NCI-H2029 treated with DMSO at 0.1 percent for 48 hours (cell line): ENCODE measurements at regions not wholly inside any gene's neighbourhood (a gene's known extent, or its start where the extent isn't known, plus 50 kb on each side); places are given as distances from the start of the nearest gene placed in this dataset.
"Not testable (repeated sequence)": the region's sequence is repeated elsewhere in the genome, so short reads cannot be mapped to it uniquely, and the experiment has no call there.

Experiments used
- DNase-seq: peaks from one replicate; lab custom pipeline; 2025; lab: John Stamatoyannopoulos, UW

GRCh38 chr15:24311692-24312091 lies 363.9 kb upstream of the NPAP1 start:
- not testable (repeated sequence) for DNase-seq

DNA sequence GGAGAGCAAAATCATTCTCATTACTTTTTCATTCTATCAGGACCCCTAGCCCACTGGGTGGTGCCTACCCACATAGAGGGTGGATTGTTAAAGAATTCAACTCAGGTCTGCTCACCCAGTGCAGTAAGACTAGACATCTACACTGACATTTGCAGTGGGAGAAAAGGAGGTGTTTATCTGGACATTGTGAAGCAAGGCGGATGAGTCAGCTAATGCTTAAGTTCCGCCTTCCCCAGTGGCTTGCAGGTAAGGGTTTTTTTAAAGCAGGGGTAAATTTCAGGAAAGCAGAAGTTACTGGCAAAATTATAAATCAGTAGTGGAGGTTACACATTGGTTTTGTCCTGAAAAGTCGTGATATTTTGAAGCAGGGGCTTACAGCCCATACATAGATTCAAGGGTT lies 359.2 kb upstream of the NPAP1 start:
- not testable (repeated sequence) for DNase-seq

DNA sequence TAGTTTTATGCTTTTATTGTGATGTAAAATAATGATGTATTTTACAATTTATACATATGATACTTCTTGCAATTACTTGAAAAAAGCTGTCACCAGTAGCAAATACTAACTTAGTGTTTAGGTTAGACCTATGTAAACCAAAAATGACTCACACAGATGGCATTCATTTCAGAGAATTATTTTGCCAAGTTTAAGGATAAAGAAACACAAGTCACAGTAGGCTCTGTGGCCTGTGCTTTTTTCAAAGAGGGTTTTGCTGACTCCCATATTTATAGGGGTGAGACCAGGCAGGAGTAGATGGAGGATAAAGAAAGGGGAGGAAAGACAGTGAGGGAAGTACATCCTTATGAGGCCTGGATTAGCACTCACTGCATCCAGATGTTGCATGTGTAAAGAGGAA lies 356.6 kb upstream of the NPAP1 start:
- no peak for DNase-seq

DNA sequence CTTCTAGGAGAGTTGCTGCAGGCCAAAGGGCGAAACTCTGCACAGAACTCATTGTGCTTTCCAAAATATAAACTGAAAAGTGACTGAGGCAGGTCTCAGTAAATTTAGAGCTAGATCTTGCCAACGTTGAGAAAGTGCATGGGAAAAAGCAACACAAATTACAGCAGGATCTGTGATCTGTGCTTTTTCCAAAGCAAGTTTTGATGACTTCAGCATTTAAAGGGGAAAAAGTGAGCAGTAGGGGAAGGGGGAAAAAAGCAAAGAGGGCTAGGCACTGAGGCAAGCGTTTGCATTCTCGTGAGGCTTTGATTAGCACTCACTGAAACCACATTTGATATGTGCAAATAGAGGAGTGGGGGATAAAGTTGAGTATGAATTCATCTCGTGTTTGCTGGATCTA lies 351.5 kb upstream of the NPAP1 start:
- DNase-seq = not testable (repeated sequence)

DNA sequence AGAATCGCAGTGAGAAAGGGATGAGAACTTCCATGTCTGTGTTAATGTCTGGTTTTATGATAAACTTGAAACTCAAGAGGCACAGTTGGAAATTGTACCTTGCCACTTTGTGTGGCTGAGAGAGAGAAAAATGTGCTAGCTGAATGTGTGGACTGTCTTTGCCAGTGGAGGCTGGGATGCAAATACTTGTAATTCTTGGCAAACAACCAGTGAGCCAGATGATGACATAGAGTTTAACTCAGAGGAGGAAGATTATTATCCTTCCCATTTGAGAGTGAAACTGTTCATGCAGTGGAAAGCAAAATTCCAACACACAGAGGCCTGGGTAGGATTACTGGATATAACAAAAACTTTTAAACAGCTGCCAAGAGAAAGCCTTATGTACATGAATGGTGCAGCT lies 349.1 kb upstream of the NPAP1 start:
- not testable (repeated sequence) for DNase-seq

DNA sequence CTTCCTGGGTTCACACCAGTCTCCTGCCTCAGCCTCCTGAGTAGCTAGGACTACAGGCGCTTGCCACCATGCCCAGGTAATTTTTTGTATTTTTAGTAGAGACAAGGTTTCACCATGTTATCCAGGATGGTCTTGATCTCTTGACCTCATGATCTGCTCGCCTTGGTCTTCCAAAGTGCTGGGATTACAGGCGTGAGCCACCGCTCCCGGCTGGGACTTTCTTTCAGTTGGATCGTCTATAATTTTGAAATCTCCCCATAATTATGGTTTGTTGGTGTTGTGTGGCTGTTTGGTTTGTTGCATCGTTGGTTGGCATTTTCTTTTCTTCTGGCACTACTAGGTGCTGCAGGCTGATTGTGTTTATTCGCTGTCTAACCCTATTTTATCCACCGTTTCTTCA lies 343.6 kb upstream of the NPAP1 start:
- DNase-seq = not testable (repeated sequence)

DNA sequence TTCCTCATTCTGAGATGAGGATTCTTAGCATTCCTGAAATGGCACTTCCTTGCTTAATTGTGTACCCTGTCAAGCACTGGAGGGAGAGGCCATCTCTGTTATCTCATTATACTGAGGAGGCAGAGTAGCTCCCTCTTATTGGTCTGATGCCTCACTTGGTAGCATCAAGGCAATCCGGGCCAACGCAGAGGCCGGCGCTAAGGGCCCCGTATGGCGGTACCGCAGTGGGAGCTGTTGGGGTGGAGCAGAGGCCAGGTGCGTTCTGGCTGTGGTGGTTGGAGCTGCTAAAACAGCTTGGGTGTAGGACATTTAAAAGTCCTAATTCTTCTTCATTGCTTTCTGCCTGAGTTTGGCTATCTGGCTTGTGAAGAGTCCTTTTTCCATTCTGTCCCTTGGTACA lies 333.7 kb upstream of the NPAP1 start:
- DNase-seq = not testable (repeated sequence)

- not testable (repeated sequence) for DNase-seq
Measured at GRCh38 chr15:24352777-24353176, 322.8 kb upstream of the NPAP1 start.

GRCh38 chr15:24381103-24381502 lies 294.5 kb upstream of the NPAP1 start:
- DNase-seq = not testable (repeated sequence)

GRCh38 chr15:24385258-24385657 lies 290.3 kb upstream of the NPAP1 start:
- DNase-seq = not testable (repeated sequence)

- no peak for DNase-seq
Measured at GRCh38 chr15:24394303-24394702, 281.3 kb upstream of the NPAP1 start.

GRCh38 chr15:24412649-24413048 lies 262.9 kb upstream of the NPAP1 start:
- not testable (repeated sequence) for DNase-seq

GRCh38 chr15:24426286-24427054 lies 249.1 kb upstream of the NPAP1 start:
- not testable (repeated sequence) for DNase-seq

- DNase-seq = not testable (repeated sequence)
Measured at GRCh38 chr15:24427055-24427400, 248.5 kb upstream of the NPAP1 start.

DNA sequence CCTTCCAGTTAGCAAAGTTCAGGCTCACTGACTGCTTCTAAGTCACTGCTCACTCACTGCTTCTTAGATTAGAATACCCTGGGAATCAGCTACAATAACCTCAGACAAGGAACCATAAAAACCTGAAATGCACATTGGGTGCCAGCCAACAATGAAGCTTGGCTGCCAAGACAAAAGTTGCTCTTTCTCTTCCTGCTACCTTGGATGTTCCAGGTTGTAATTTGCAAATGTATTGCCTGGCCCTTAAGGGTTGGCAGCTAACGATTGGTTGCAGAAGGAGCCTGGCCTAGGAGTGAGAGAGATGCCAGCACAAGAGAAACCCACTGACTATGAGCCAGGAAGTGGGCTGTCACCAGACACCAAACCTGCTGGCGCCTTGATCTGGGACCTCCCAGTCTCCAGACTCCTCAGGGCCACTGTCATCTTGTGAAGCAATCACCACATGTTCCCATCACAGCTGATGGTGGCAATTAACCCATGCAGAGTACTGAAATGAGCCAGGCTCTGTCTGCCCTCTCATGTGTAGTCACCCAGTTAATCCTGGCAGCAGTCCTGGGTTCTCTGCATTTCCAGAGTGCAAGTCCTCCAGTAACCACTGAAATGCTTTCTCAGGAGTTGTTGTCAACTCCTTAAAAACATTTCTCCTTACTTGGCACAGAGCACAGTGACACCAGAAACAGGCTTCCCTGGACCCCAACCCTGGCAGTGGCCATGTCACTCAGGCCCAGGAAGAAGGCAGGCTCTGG lies 240.3 kb upstream of the NPAP1 start:
- DNase-seq = not testable (repeated sequence)

GRCh38 chr15:24437270-24437669 lies 238.3 kb upstream of the NPAP1 start:
- DNase-seq = not testable (repeated sequence)

GRCh38 chr15:24437735-24438134 lies 237.8 kb upstream of the NPAP1 start:
- not testable (repeated sequence) for DNase-seq

DNA sequence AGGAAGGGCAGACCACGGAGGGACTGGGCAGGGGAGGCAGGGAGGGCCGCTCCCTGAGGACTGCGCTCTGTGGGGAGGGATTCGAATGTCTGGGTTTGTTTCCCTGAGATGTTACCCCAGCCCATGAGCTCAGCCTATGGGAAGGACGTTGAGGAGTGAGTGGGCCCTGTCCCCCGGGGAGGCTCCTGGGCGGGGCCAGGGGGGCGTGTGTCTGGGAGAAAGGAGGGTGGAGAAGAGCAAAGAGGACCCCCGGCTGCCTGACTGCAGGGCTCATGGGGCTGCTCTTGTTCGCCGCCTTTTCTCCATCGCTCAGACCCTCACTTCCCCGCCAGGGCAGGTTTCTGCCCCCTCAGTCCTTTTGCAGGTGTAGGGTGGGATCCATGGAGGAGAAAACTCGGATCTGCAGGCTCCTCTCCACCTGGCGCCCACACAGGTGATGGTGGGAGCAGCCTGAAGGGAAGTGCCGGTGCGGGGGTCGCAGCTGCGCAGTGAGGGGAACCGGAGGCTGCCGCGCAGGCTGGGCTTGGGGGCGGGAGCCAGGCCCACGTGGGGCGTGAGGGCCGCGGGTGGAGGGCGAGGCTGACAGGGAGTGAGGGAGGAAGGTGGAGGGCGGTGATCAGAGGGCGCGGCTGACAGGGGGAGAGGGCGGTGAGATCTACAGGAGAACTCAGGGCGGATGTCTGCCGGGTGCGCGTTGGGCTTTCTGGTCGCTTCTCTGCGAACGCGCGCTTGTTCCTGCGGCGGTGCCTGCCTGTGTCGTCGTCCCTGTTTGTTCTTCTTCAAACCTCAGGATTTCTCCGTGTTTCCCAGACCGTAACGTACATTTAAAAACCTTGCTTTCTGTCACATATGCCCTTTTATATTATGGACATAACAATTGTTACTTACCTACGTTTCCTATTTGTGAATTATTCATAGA lies 198.2 kb upstream of the NPAP1 start:
- not testable (repeated sequence) for DNase-seq

- not testable (repeated sequence) for DNase-seq
Measured at GRCh38 chr15:24485885-24486567, 189.5 kb upstream of the NPAP1 start.

DNA sequence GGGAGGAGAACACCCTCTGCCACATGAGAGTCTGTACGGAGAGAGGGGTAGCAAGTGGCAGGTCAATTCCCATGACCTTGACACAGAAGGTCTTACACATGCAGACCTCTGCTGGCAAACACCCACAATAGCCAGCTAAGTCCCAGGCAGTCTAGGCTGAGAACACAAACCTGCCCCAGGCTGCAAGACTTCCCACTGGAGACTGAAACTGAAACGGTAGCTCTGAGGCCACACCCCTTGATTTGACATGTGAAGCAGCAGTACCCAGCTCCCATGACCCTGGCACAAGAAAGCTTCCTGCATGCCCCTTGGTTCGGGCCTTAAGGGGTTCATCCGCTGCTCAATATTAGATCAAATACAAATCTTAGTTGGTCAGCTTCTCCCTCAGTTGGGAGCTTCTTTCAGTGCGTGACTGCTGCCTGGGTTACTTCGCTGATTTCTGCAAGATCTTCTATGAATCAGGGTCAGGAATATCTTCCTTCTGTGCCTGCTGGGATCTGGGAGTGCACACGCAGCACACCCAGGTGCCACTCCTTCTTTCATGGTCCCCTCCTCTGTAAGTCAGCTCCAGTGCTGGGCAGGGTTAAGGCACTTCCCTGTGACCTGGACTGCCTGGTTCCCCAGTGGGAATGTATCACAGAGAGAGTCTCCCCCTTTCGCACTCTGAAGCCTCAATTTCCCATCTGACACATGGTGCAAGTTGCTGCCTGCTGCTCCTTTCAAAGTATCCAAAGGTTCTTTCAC lies 187.2 kb upstream of the NPAP1 start:
- not testable (repeated sequence) for DNase-seq

- DNase-seq = not testable (repeated sequence)
Measured at GRCh38 chr15:24505216-24505615, 170.4 kb upstream of the NPAP1 start.
